Cardiac muscle cell (in vitro differentiated cells and primary cell): ENCODE measurements at regions not wholly inside any gene's neighbourhood (a gene's known extent, or its start where the extent isn't known, plus 50 kb on each side); places are given as distances from the start of the nearest gene placed in this dataset.
A peak's percentile ranks its signal among the peaks of the same experiment; 100 is the strongest.

Experiments
- DNase-seq, 2 donors: peaks; one replicate each; pipeline versions ENCODE4 v3.0.0 to v3.0.0-alpha.2; 2010 to 2017; ENCODE audit warnings: low read depth in 1 of 2, low spot score in 1 of 2
- H3K27ac ChIP-seq: fragments of 200-600 bp; sonication (generic); 2 replicates; pipeline ENCODE4 v1.5.1; 2016
- H3K27me3 ChIP-seq: fragments of 200-600 bp; sonication (generic); 2 replicates; pipeline ENCODE4 v1.6.0; 2016; ENCODE audit warnings: control low read depth
- H3K36me3 ChIP-seq: fragments of 200-600 bp; sonication (generic); 2 replicates; pipeline ENCODE4 v1.5.1; 2016; ENCODE audit warnings: control low read depth
- H3K4me1 ChIP-seq: fragments of 200-600 bp; sonication (generic); 2 replicates; pipeline ENCODE4 v1.8.1; 2017; ENCODE audit warnings: low read depth, mild to moderate bottlenecking, mixed run types
- H3K4me3 ChIP-seq: fragments of 200-600 bp; sonication (generic); 2 replicates; pipeline ENCODE4 v1.5.1; 2016; ENCODE audit warnings: mild to moderate bottlenecking
- H3K9me3 ChIP-seq: fragments of 200-600 bp; sonication (generic); 2 replicates; pipeline ENCODE4 v1.5.1; 2017; ENCODE audit warnings: low read depth, mild to moderate bottlenecking, control low read depth
- CTCF ChIP-seq: IDR thresholded peaks from 2 replicates; pipeline ENCODE4 v1.5.1; 2012; ENCODE audit warnings: low read depth, mild to moderate bottlenecking, low read length

GRCh38 chr13:22427066-22427465 lies 753.7 kb upstream of the SGCG start:
- H3K27ac ChIP-seq, result no peak overlapping the region
- H3K9me3 ChIP-seq, result no peaks in the 10 kb centered on the region
- H3K4me3 ChIP-seq, result no peak overlapping the region
- no peaks in the 10 kb centered on the region for H3K27me3 ChIP-seq
- H3K4me1 ChIP-seq, result peaks cover 13% of the 10 kb centered on the region
- H3K36me3 ChIP-seq, result no peaks in the 10 kb centered on the region
- DNase-seq, result no peak
- TF ChIP-seq CTCF, result no peak

GRCh38 chr13:22427783-22428182 lies 753.0 kb upstream of the SGCG start:
- no peak for TF ChIP-seq CTCF
- no peak for DNase-seq
- H3K27ac ChIP-seq, result peak overlapping the region; percentile 68

GRCh38 chr13:22428188-22428828 lies 752.5 kb upstream of the SGCG start:
- TF ChIP-seq CTCF, result no peak
- Histone ChIP-seq H3K27me3 (no peaks in the 10 kb centered on the region), H3K9me3 (no peaks in the 10 kb centered on the region), H3K27ac (peak overlapping the region; percentile 68), H3K4me3 (no peak overlapping the region), H3K36me3 (no peaks in the 10 kb centered on the region), H3K4me1 (peaks cover 13% of the 10 kb centered on the region)
- peak; percentile 10 to 86 for DNase-seq

More at GRCh38 chr13:22427783-22428182, 753.0 kb upstream of the SGCG start:
- H3K27me3 ChIP-seq, result no peaks in the 10 kb centered on the region
- peaks cover 13% of the 10 kb centered on the region for H3K4me1 ChIP-seq
- no peaks in the 10 kb centered on the region for H3K36me3 ChIP-seq
- H3K4me3 ChIP-seq, result no peak overlapping the region
- no peaks in the 10 kb centered on the region for H3K9me3 ChIP-seq

- TF ChIP-seq CTCF, result no peak
- Histone ChIP-seq H3K9me3 (no peaks in the 10 kb centered on the region), H3K4me1 (peaks cover 12% of the 10 kb centered on the region), H3K36me3 (no peaks in the 10 kb centered on the region), H3K4me3 (no peak overlapping the region), H3K27me3 (no peaks in the 10 kb centered on the region), H3K27ac (no peak overlapping the region)
- DNase-seq, result no peak
Observed at GRCh38 chr13:22432690-22433089, 748.1 kb upstream of the SGCG start.

GRCh38 chr13:22447132-22447886 lies 733.5 kb upstream of the SGCG start:
- TF ChIP-seq CTCF, result no peak
- peak in 1 of 2 donors; percentile 60 for DNase-seq
- Histone ChIP-seq H3K27me3 (no peaks in the 10 kb centered on the region), H3K4me1 (peaks cover 27% of the 10 kb centered on the region), H3K4me3 (no peak overlapping the region), H3K9me3 (no peaks in the 10 kb centered on the region), H3K36me3 (no peaks in the 10 kb centered on the region), H3K27ac (peak overlapping the region; percentile 89)
